HepG2 (cell line): ENCODE measurements at regions not wholly inside any gene's neighbourhood (a gene's known extent, or its start where the extent isn't known, plus 50 kb on each side); places are given as distances from the start of the nearest gene placed in this dataset.

ENCODE experiments used
- ATAC-seq: fragments of 200-7000 bp; cut with Tn5 transposase; 3 replicates; pipeline ENCODE4 v1.9.1; 2020; ENCODE audit warnings: mild to moderate bottlenecking, moderate library complexity
- BruUV-seq: library from RNA; stranded (reverse); fragments of 400-500 nt; replicated peaks from 2 replicates; lab custom pipeline; 2021; lab: Mats Ljungman, UMichigan
- CTCF ChIA-PET: fragments of 300-600 bp; formaldehyde crosslinking; extraction: SDS; loops from one replicate; lab custom pipeline; 2021; ENCODE audit warnings: low total read pairs, inconsistent platforms, low intra/inter-chr PET ratio; lab: Yijun Ruan, JAX
- POLR2A ChIA-PET: fragments of 350-600 bp; sonication (Branson Sonifier 250); formaldehyde crosslinking; loops from one replicate; lab custom pipeline; 2020; ENCODE audit warnings: antibody characterized with exemption, inconsistent platforms; lab: Yijun Ruan, JAX
- DNase-seq: peaks from one replicate; pipeline ENCODE4 v3.0.0-alpha.2; 2015; ENCODE audit warnings: low spot score
- FAIRE-seq: peaks from 3 replicates; lab custom pipeline; 2011; peaks lifted over from hg19 to GRCh38; lab: Jason Lieb, UNC
- H2AFZ ChIP-seq: one replicate; pipeline ENCODE4 v1.6.1; 2011; ENCODE audit warnings: low read length, inconsistent platforms
- H3K27ac ChIP-seq: fragments of 300-600 bp; 3 replicates; pipeline ENCODE4 v1.8.0; 2011; ENCODE audit warnings: mixed run types, mild to moderate bottlenecking, mixed read lengths, low read length, inconsistent platforms; ENCODE audit not compliant: insufficient read depth; ENCODE audit errors: extremely low read length
- H3K27me3 ChIP-seq, 2 experiments: fragments of 200-600 bp in 1 of 2; 2 replicates in 1 of 2; 3 replicates in 1 of 2; pipeline versions ENCODE4 v1.6.0 to v1.8.0; 2011; ENCODE audit warnings: low read length in 2 of 2, mild to moderate bottlenecking in 2 of 2, moderate library complexity in 2 of 2, inconsistent platforms in 1 of 2; ENCODE audit not compliant: insufficient read depth in 2 of 2, control insufficient read depth in 1 of 2
- H3K36me3 ChIP-seq, 2 experiments: fragments of 200-600 bp in 1 of 2; replicated peaks in 1 of 2; 2 replicates in 1 of 2; 3 replicates in 1 of 2; pipeline versions ENCODE4 v1.5.1 to v1.8.0; 2011; ENCODE audit warnings: low read length in 2 of 2, inconsistent platforms in 1 of 2; ENCODE audit not compliant: insufficient read depth in 2 of 2, control insufficient read depth in 1 of 2
- H3K4me1 ChIP-seq: 2 replicates; pipeline ENCODE4 v1.5.1; 2012; ENCODE audit warnings: low read length, inconsistent platforms; ENCODE audit not compliant: insufficient read depth
- H3K4me2 ChIP-seq: 2 replicates; pipeline ENCODE4 v1.6.0; 2011; ENCODE audit warnings: low read depth, low read length, inconsistent platforms
- H3K4me3 ChIP-seq, 3 experiments: fragments of 200-600 bp in 1 of 3; sonication (generic), shearing (Covaris generic) in 1 of 3; replicated peaks in 1 of 3; 2 replicates each; pipeline ENCODE4 v1.5.1; 2011 to 2016; ENCODE audit warnings: low read length in 3 of 3, inconsistent platforms in 2 of 3, low read depth in 2 of 3, mild to moderate bottlenecking in 2 of 3, control low read depth in 1 of 3, mixed read lengths in 1 of 3; ENCODE audit not compliant: insufficient read depth in 1 of 3
- H3K79me2 ChIP-seq: one replicate; pipeline ENCODE4 v1.6.1; 2011; ENCODE audit warnings: low read length, inconsistent platforms; ENCODE audit not compliant: insufficient read depth
- H3K9ac ChIP-seq: 2 replicates; pipeline ENCODE4 v1.6.0; 2011; ENCODE audit warnings: mild to moderate bottlenecking, low read depth, low read length, inconsistent platforms; ENCODE audit not compliant: insufficient read depth
- H3K9me3 ChIP-seq: 2 replicates; pipeline ENCODE4 v1.5.1; 2012; ENCODE audit warnings: mild to moderate bottlenecking, low read length
- H4K20me1 ChIP-seq: 2 replicates; pipeline ENCODE4 v1.6.0; 2011; ENCODE audit warnings: inconsistent platforms, mild to moderate bottlenecking, low read length, moderate library complexity; ENCODE audit not compliant: insufficient read depth
- ELF3 ChIP-seq: IDR thresholded peaks from 2 replicates; pipeline ENCODE4 v1.6.1; 2016; ENCODE audit warnings: missing genetic modification reagents, missing compliant biosample characterization
- KLF15 ChIP-seq: sonication (generic); formaldehyde crosslinking; IDR thresholded peaks from 2 replicates; pipeline ENCODE4 v1.8.1; 2023; ENCODE audit warnings: borderline replicate concordance, mild to moderate bottlenecking, inconsistent platforms, missing genetic modification reagents, mixed read lengths
- PITX1 ChIP-seq: sonication (generic); formaldehyde crosslinking; IDR thresholded peaks from 2 replicates; pipeline ENCODE4 v1.5.1; 2020; ENCODE audit warnings: mild to moderate bottlenecking, missing genetic modification reagents
- REL ChIP-seq: sonication (generic); formaldehyde crosslinking; conservative IDR thresholded peaks from 2 replicates; pipeline ENCODE4 v1.8.0; 2022; ENCODE audit warnings: mild to moderate bottlenecking, missing genetic modification reagents, moderate library complexity
- TCF7L2 ChIP-seq: IDR thresholded peaks from 2 replicates; pipeline ENCODE4 v1.6.1; 2011; ENCODE audit warnings: mild to moderate bottlenecking, low read depth, low read length, moderate library complexity
- ZBED4 ChIP-seq: sonication (generic); formaldehyde crosslinking; IDR thresholded peaks from 2 replicates; pipeline ENCODE4 v1.4.0; 2020; ENCODE audit warnings: missing genetic modification reagents, borderline replicate concordance
- ZNF121 ChIP-seq: sonication (generic); formaldehyde crosslinking; IDR thresholded peaks from 2 replicates; pipeline ENCODE4 v1.5.0; 2020; ENCODE audit warnings: mild to moderate bottlenecking, missing genetic modification reagents
- ZNF160 ChIP-seq: sonication (generic); formaldehyde crosslinking; IDR thresholded peaks from 2 replicates; pipeline ENCODE4 v1.8.0; 2022; ENCODE audit warnings: mild to moderate bottlenecking, inconsistent platforms, missing genetic modification reagents
- ZNF256 ChIP-seq: sonication (generic); formaldehyde crosslinking; conservative IDR thresholded peaks from 2 replicates; pipeline ENCODE4 v1.4.0; 2020; ENCODE audit warnings: missing genetic modification reagents
- ZNF274 ChIP-seq: sonication (generic); formaldehyde crosslinking; IDR thresholded peaks from 2 replicates; pipeline ENCODE4 v1.5.1; 2020; ENCODE audit warnings: mild to moderate bottlenecking, missing genetic modification reagents
- ZNF564 ChIP-seq: sonication (generic); formaldehyde crosslinking; IDR thresholded peaks from 2 replicates; pipeline ENCODE4 v1.8.1; 2023; ENCODE audit warnings: mild to moderate bottlenecking, missing genetic modification reagents
- ZNF580 ChIP-seq: IDR thresholded peaks from 2 replicates; pipeline ENCODE4 v1.6.1; 2016; ENCODE audit warnings: low read depth, borderline replicate concordance
- ZNF891 ChIP-seq: sonication (generic); formaldehyde crosslinking; IDR thresholded peaks from 2 replicates; pipeline ENCODE4 v1.5.0; 2020; ENCODE audit warnings: mild to moderate bottlenecking, missing genetic modification reagents
- WGBS: methylation state at CpG from one replicate; pipeline ENCODE4 v1.1.6; 2017; ENCODE audit warnings: low lambda C conversion rate; 5-methylcytosine and 5-hydroxymethylcytosine counted together
- in situ Hi-C: cut with HindIII; loops from 2 replicates; pipeline ENCODE4 v1.10.0; 2017; ENCODE audit warnings: low pct_unique_long_range_greater_than_20kb; ENCODE audit not compliant: extremely low pct_ligation_motif_present
- intact Hi-C: fragments of 100-400 bp; cut with micrococcal nuclease; formaldehyde crosslinking; loops from one replicate; pipeline ENCODE4 v1.10.0; 2022; ENCODE audit not compliant: unreplicated experiment
- TF ChIP-seq, protein P1 (sequence below): sonication (generic); formaldehyde crosslinking; IDR thresholded peaks from 2 replicates; pipeline ENCODE4 v1.4.0; 2020; ENCODE audit warnings: mild to moderate bottlenecking, missing genetic modification reagents

- ATAC-seq = no peak
- FAIRE-seq = no peak
- Histone ChIP-seq H2AFZ (no peak overlapping the region), H3K79me2 (no peaks in the 10 kb centered on the region), H3K27ac (no peak overlapping the region), H3K4me1 (no peaks in the 10 kb centered on the region), H3K27me3 (no peaks in the 10 kb centered on the region), H3K4me2 (no peak overlapping the region), H3K9ac (no peak overlapping the region), H4K20me1 (no peaks in the 10 kb centered on the region), H3K9me3 (peaks cover 19% of the 10 kb centered on the region), H3K36me3 (no peaks in the 10 kb centered on the region), H3K4me3 (no peak overlapping the region)
- intact Hi-C loops (no loop called here), in situ Hi-C loops (no loop called here)
- no TSS peak for BruUV-seq
- no peak for TF ChIP-seq KLF15
- peak; percentile 98 for TF ChIP-seq ZNF160 (CRISPR knock-in tag)
- TF ChIP-seq ZNF564 = no peak
- TF ChIP-seq, protein P1, sequence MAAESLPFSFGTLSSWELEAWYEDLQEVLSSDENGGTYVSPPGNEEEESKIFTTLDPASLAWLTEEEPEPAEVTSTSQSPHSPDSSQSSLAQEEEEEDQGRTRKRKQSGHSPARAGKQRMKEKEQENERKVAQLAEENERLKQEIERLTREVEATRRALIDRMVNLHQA (CRISPR knock-in tag) = no peak
- TF ChIP-seq REL (CRISPR knock-in tag) = no peak
- no peak for TF ChIP-seq ZNF891 (CRISPR knock-in tag)
- TF ChIP-seq ZNF274 = no peak
- ChIA-PET POLR2A (no interaction called here), CTCF (no interaction called here)
- no peak for DNase-seq
- 0% methylated on average over 1 of the region's 1 CpG for WGBS
These were observed 61.7 kb upstream of the SRD5A3 start for GRCh38 chr4:55284331-55284730.

GRCh38 chr4:55291227-55291640, 54.8 kb upstream of the SRD5A3 start:
- no peaks in the 10 kb centered on the region for H4K20me1 ChIP-seq
- H3K4me3 ChIP-seq = no peak overlapping the region
- in situ Hi-C loops (no loop called here), intact Hi-C loops (no loop called here)
- FAIRE-seq (no peak), ATAC-seq (no peak)
- no peaks in the 10 kb centered on the region for H3K79me2 ChIP-seq
- no peak overlapping the region for H3K27ac ChIP-seq
- POLR2A ChIA-PET = no interaction called here
- CTCF ChIA-PET = no interaction called here
- H3K4me1 ChIP-seq = no peaks in the 10 kb centered on the region
- WGBS = 15% methylated on average over 3 of the region's 3 CpGs
- no peak overlapping the region for H3K4me2 ChIP-seq
- no peaks in the 10 kb centered on the region for H3K36me3 ChIP-seq
- H3K27me3 ChIP-seq = peaks cover 0 to 4% of the 10 kb centered on the region in 2 experiments; a peak in 1 of 5 replicates
- no peak for TF ChIP-seq PITX1 (CRISPR knock-in tag)
- TF ChIP-seq ZNF121 = no peak
- TF ChIP-seq ZNF256 = no peak
- TF ChIP-seq ZBED4 = no peak
- no peak for TF ChIP-seq TCF7L2
- TF ChIP-seq ELF3 (CRISPR knock-in tag) = no peak
- TF ChIP-seq ZNF580 (CRISPR knock-in tag) = no peak
- TF ChIP-seq, all 625 proteins: peak for 0
- Histone ChIP-seq H3K9ac (no peak overlapping the region), H2AFZ (no peak overlapping the region), H3K9me3 (no peaks in the 10 kb centered on the region)
- BruUV-seq = no TSS peak
- DNase-seq = no peak
